IMR-90 (cell line): ENCODE measurements at regions not wholly inside any gene's neighbourhood (a gene's known extent, or its start where the extent isn't known, plus 50 kb on each side); places are given as distances from the start of the nearest gene placed in this dataset.

ENCODE experiments used
- ATAC-seq: fragments of 200-7000 bp; cut with Tn5 transposase; 2 replicates; pipeline ENCODE4 v1.9.1; 2020; ENCODE audit warnings: low read depth, mild to moderate bottlenecking, moderate library complexity
- BruUV-seq: library from RNA; stranded (reverse); fragments of 400-500 nt; replicated peaks from 2 replicates; lab custom pipeline; 2021; lab: Mats Ljungman, UMichigan
- CTCF ChIA-PET: fragments of 300-600 bp; formaldehyde crosslinking; extraction: SDS; loops from one replicate; lab custom pipeline; 2021; ENCODE audit warnings: antibody characterized with exemption; lab: Yijun Ruan, JAX
- POLR2A ChIA-PET: fragments of 300-600 bp; sonication (Branson Sonifier 250); formaldehyde crosslinking; loops from one replicate; lab custom pipeline; 2022; ENCODE audit warnings: antibody characterized with exemption; ENCODE audit not compliant: unreplicated experiment; lab: Charles Lee
- DNase-seq: peaks from one replicate; pipeline ENCODE4 v3.0.0; 2013
- H2AFZ ChIP-seq: replicated peaks from 2 replicates; pipeline ENCODE3; 2013; ENCODE audit warnings: low read length, mild to moderate bottlenecking; ENCODE audit not compliant: poor library complexity
- H2AK5ac ChIP-seq: 2 replicates; pipeline ENCODE4 v1.6.1; 2013; ENCODE audit warnings: low read depth, low read length, inconsistent platforms
- H2AK9ac ChIP-seq: replicated peaks from 2 replicates; pipeline ENCODE3; 2013; ENCODE audit warnings: mild to moderate bottlenecking, low read depth, low read length, moderate library complexity; ENCODE audit not compliant: poor library complexity
- H2BK120ac ChIP-seq: 2 replicates; pipeline ENCODE4 v1.6.1; 2013; ENCODE audit warnings: low read depth, low read length, inconsistent platforms
- H2BK15ac ChIP-seq: 3 replicates; pipeline ENCODE4 v1.6.1; 2013; ENCODE audit warnings: low read depth, low read length, inconsistent platforms
- H2BK20ac ChIP-seq: 2 replicates; pipeline ENCODE4 v1.6.1; 2013; ENCODE audit warnings: low read depth, mild to moderate bottlenecking, inconsistent platforms, low read length, moderate library complexity
- H2BK5ac ChIP-seq: 2 replicates; pipeline ENCODE4 v1.6.1; 2013; ENCODE audit warnings: mild to moderate bottlenecking, low read depth, low read length, inconsistent platforms; ENCODE audit not compliant: poor library complexity, severe bottlenecking
- H3K14ac ChIP-seq: replicated peaks from 2 replicates; pipeline ENCODE4 v1.6.1; 2013; ENCODE audit warnings: low read depth, low read length, inconsistent platforms
- H3K18ac ChIP-seq: 2 replicates; pipeline ENCODE4 v1.6.1; 2013; ENCODE audit warnings: low read depth, low read length, control low read depth
- H3K23ac ChIP-seq: 2 replicates; pipeline ENCODE4 v1.6.1; 2013; ENCODE audit warnings: low read depth, low read length, inconsistent platforms
- H3K27ac ChIP-seq: 2 replicates; pipeline ENCODE4 v1.5.1; 2013; ENCODE audit warnings: mild to moderate bottlenecking, control low read depth, low read length; ENCODE audit not compliant: insufficient read depth
- H3K27me3 ChIP-seq: 2 replicates; pipeline ENCODE4 v1.6.1; 2013; ENCODE audit warnings: low read length; ENCODE audit not compliant: control insufficient read depth, insufficient read depth
- H3K36me3 ChIP-seq: 2 replicates; pipeline ENCODE4 v1.6.1; 2013; ENCODE audit warnings: low read length, mixed read lengths; ENCODE audit not compliant: control insufficient read depth, insufficient read depth
- H3K4ac ChIP-seq: 2 replicates; pipeline ENCODE4 v1.6.1; 2013; ENCODE audit warnings: low read depth, low read length, inconsistent platforms
- H3K4me1 ChIP-seq: 2 replicates; pipeline ENCODE4 v1.6.1; 2013; ENCODE audit warnings: low read length, mixed read lengths; ENCODE audit not compliant: control insufficient read depth, insufficient read depth
- H3K4me2 ChIP-seq: 2 replicates; pipeline ENCODE4 v1.6.1; 2013; ENCODE audit warnings: low read depth, mild to moderate bottlenecking, control low read depth, low read length, moderate library complexity
- H3K4me3 ChIP-seq: 2 replicates; pipeline ENCODE4 v1.5.1; 2013; ENCODE audit warnings: low read depth, mild to moderate bottlenecking, control low read depth, low read length, moderate library complexity; ENCODE audit not compliant: insufficient read depth
- H3K56ac ChIP-seq: 2 replicates; pipeline ENCODE4 v1.6.1; 2013; ENCODE audit warnings: low read length, inconsistent platforms; ENCODE audit not compliant: insufficient read depth; ENCODE audit errors: extremely low read depth
- H3K79me1 ChIP-seq, 2 experiments: 2 replicates each; pipeline ENCODE4 v1.6.1; 2013; ENCODE audit warnings: low read length in 2 of 2, inconsistent platforms in 1 of 2, low read depth in 1 of 2
- H3K9ac ChIP-seq: 2 replicates; pipeline ENCODE4 v1.6.1; 2013; ENCODE audit warnings: low read depth, low read length, control low read depth
- H3K9me1 ChIP-seq: 2 replicates; pipeline ENCODE4 v1.6.1; 2013; ENCODE audit warnings: low read length, inconsistent platforms; ENCODE audit not compliant: insufficient read depth
- H3K9me3 ChIP-seq: 2 replicates; pipeline ENCODE4 v1.6.1; 2013; ENCODE audit warnings: low read length; ENCODE audit not compliant: control insufficient read depth, insufficient read depth
- H4K20me1 ChIP-seq: 2 replicates; pipeline ENCODE4 v1.6.1; 2013; ENCODE audit warnings: low read length, inconsistent platforms; ENCODE audit not compliant: insufficient read depth
- H4K5ac ChIP-seq: 2 replicates; pipeline ENCODE4 v1.6.1; 2013; ENCODE audit warnings: mild to moderate bottlenecking, low read depth, low read length, control low read depth
- H4K8ac ChIP-seq, 2 experiments: 2 replicates each; pipeline ENCODE4 v1.6.1; 2013; ENCODE audit warnings: low read depth in 2 of 2, low read length in 2 of 2, control low read depth in 1 of 2, inconsistent platforms in 1 of 2
- H4K91ac ChIP-seq: 2 replicates; pipeline ENCODE4 v1.6.1; 2013; ENCODE audit warnings: low read depth, low read length, inconsistent platforms; ENCODE audit not compliant: insufficient read depth
- BHLHE40 ChIP-seq: fragments of 150-350 bp; IDR thresholded peaks from 2 replicates; pipeline ENCODE4 v1.6.1; 2016; ENCODE audit warnings: mild to moderate bottlenecking, low read depth, low read length
- CEBPB ChIP-seq: IDR thresholded peaks from 2 replicates; pipeline ENCODE4 v1.6.1; 2012; ENCODE audit warnings: low read depth, low read length, improper control_type of control experiment
- CTCF ChIP-seq: conservative IDR thresholded peaks from 2 replicates; pipeline ENCODE4 v1.5.1; 2012; ENCODE audit warnings: mild to moderate bottlenecking, low read depth, low read length, improper control_type of control experiment
- ELK1 ChIP-seq: fragments of 150-350 bp; IDR thresholded peaks from 2 replicates; pipeline ENCODE4 v1.6.1; 2016; ENCODE audit warnings: low read depth, mild to moderate bottlenecking, low read length, moderate library complexity, borderline replicate concordance
- FOS ChIP-seq: fragments of 150-350 bp; IDR thresholded peaks from 2 replicates; pipeline ENCODE4 v1.6.1; 2016; ENCODE audit warnings: low read depth, low read length
- MAFK ChIP-seq: IDR thresholded peaks from 2 replicates; pipeline ENCODE4 v1.6.1; 2012; ENCODE audit warnings: low read depth, low read length, improper control_type of control experiment
- MAZ ChIP-seq: IDR thresholded peaks from 2 replicates; pipeline ENCODE4 v1.6.1; 2012; ENCODE audit warnings: low read depth, mild to moderate bottlenecking, low read length, improper control_type of control experiment, moderate library complexity, borderline replicate concordance
- NFE2L2 ChIP-seq: fragments of 150-350 bp; IDR thresholded peaks from 2 replicates; pipeline ENCODE4 v1.6.1; 2016; ENCODE audit warnings: low read depth, mild to moderate bottlenecking, low read length
- POLR2A ChIP-seq: IDR thresholded peaks from 2 replicates; pipeline ENCODE4 v1.6.1; 2012; ENCODE audit warnings: mild to moderate bottlenecking, low read depth, low read length
- RAD21 ChIP-seq: IDR thresholded peaks from 2 replicates; pipeline ENCODE4 v1.6.1; 2012; ENCODE audit warnings: low read length, improper control_type of control experiment
- RCOR1 ChIP-seq: IDR thresholded peaks from 2 replicates; pipeline ENCODE4 v1.6.1; 2012; ENCODE audit warnings: mild to moderate bottlenecking, low read length, improper control_type of control experiment; ENCODE audit not compliant: insufficient replicate concordance
- RFX5 ChIP-seq: IDR thresholded peaks from 2 replicates; pipeline ENCODE4 v1.8.0; 2012; ENCODE audit warnings: low read depth, mild to moderate bottlenecking, low read length, moderate library complexity
- SMC3 ChIP-seq: fragments of 150-350 bp; IDR thresholded peaks from 2 replicates; pipeline ENCODE4 v1.6.1; 2016; ENCODE audit warnings: low read depth, mild to moderate bottlenecking, antibody characterized with exemption, low read length, moderate library complexity
- USF2 ChIP-seq: fragments of 150-350 bp; IDR thresholded peaks from 2 replicates; pipeline ENCODE4 v1.6.1; 2017; ENCODE audit warnings: mild to moderate bottlenecking, antibody characterized with exemption, low read length, low read depth
- WGBS, 2 experiments: methylation state at CpG; one replicate each; pipeline versions ENCODE4 v1.1.5 to v1.1.7; 2013; ENCODE audit warnings: missing lambda C conversion rate in 2 of 2; ENCODE audit not compliant: insufficient read length in 1 of 2; ENCODE audit errors: extremely low coverage in 2 of 2; 5-methylcytosine and 5-hydroxymethylcytosine counted together
- dilution Hi-C: fragments of 300-500 bp; cut with HindIII; formaldehyde crosslinking; loops from one replicate; pipeline ENCODE4 v1.14.3; 2018; ENCODE audit warnings: low sequenced_read_pairs; ENCODE audit not compliant: unreplicated experiment
- in situ Hi-C: fragments of 300-500 bp; cut with MboI; formaldehyde crosslinking; loops from 3 replicates; pipeline ENCODE4 v1.14.3; 2019; ENCODE audit warnings: low sequenced_read_pairs, inconsistent platforms, mixed read lengths
- intact Hi-C: fragments of 100-400 bp; cut with micrococcal nuclease; formaldehyde crosslinking; loops from 2 replicates; pipeline ENCODE4 v1.10.0; 2022

GRCh38 chr2:67845621-67846369 is 217.0 kb downstream of the C1D start:
- in situ Hi-C loops: loop anchor here (5.0 to 25.0 kb wide), 5 partner anchors 179 to 1413 kb away; no protein-coding TSS in a partner anchor
- TF ChIP-seq POLR2A (no peak), CTCF (no peak), MAFK (no peak), CEBPB (no peak), MAZ (no peak), BHLHE40 (no peak), NFE2L2 (no peak), USF2 (no peak), RFX5 (no peak), FOS (no peak), SMC3 (no peak), ELK1 (no peak), RAD21 (no peak), RCOR1 (no peak)

More at GRCh38 chr2:67845621-67846369, 217.0 kb downstream of the C1D start:
- H3K4me2 ChIP-seq: peak overlapping the region; percentile 15
- H3K4ac ChIP-seq: peak overlapping the region; percentile 42
- intact Hi-C loops: loop anchor here (1.0 to 10.0 kb wide), 4 partner anchors 186 to 1831 kb away; no protein-coding TSS in a partner anchor
- peak overlapping the region; percentile 89 for H2AFZ ChIP-seq
- no peaks in the 10 kb centered on the region for H3K27me3 ChIP-seq
- POLR2A ChIA-PET: interaction anchor here (0.7 kb wide), 1 partner anchor 217 kb away, joined by 3 read pairs; no protein-coding TSS in a partner anchor
- no peak overlapping the region for H3K4me3 ChIP-seq
- CTCF ChIA-PET: interaction anchor here (0.6 to 1.9 kb wide), 8 partner anchors 15 to 631 kb away, joined by 3 to 9 read pairs (median 4); no protein-coding TSS in a partner anchor
- BruUV-seq: no TSS peak
- H3K36me3 ChIP-seq: no peaks in the 10 kb centered on the region
- peaks cover 6% of the 10 kb centered on the region for H3K4me1 ChIP-seq
- H3K56ac ChIP-seq: no peak overlapping the region
- peak overlapping the region; percentile 80 for H3K18ac ChIP-seq
- H3K9ac ChIP-seq: peak overlapping the region; percentile 2; the same call in 1 of the 2 replicates
- ATAC-seq (peak; percentile 19), DNase-seq (peak; percentile 36)
- H3K79me1 ChIP-seq: no peaks in the 10 kb centered on the region
- dilution Hi-C loops: no loop called here
- peak overlapping the region; percentile 87 for H2AK5ac ChIP-seq
- peak overlapping the region; percentile 24 for H3K14ac ChIP-seq
- H3K27ac ChIP-seq: peak overlapping the region; percentile 44; the same call in 1 of the 2 replicates
- H2BK5ac ChIP-seq: peak overlapping the region; percentile 11
- no peak overlapping the region; the same call in 1 of the 2 replicates for H3K23ac ChIP-seq
- WGBS, 2 experiments: 40% methylated on average over 1 of the region's 8 CpGs; no CpG with 5 or more reads in 1 of the 2 experiments
- peaks cover 5% of the 10 kb centered on the region; the same call in 1 of the 2 replicates for H3K9me1 ChIP-seq
- H4K91ac ChIP-seq: peak overlapping the region; percentile 60
- peak overlapping the region; percentile 34 for H2BK120ac ChIP-seq
- H3K9me3 ChIP-seq: no peaks in the 10 kb centered on the region
- H4K20me1 ChIP-seq: no peaks in the 10 kb centered on the region
- H4K5ac ChIP-seq: peak overlapping the region; percentile 55
- H2BK20ac ChIP-seq: peak overlapping the region; percentile 53
- peak overlapping the region; percentile 12 to 59; a peak in 1 of 4 replicates for H4K8ac ChIP-seq
- peak overlapping the region; percentile 27; the same call in 1 of the 3 replicates for H2BK15ac ChIP-seq
- H2AK9ac ChIP-seq: no peak overlapping the region
